ENCODE measurements at regions not wholly inside any gene's neighbourhood (a gene's known extent, or its start where the extent isn't known, plus 50 kb on each side); places are given as distances from the start of the nearest gene placed in this dataset.

DNA sequence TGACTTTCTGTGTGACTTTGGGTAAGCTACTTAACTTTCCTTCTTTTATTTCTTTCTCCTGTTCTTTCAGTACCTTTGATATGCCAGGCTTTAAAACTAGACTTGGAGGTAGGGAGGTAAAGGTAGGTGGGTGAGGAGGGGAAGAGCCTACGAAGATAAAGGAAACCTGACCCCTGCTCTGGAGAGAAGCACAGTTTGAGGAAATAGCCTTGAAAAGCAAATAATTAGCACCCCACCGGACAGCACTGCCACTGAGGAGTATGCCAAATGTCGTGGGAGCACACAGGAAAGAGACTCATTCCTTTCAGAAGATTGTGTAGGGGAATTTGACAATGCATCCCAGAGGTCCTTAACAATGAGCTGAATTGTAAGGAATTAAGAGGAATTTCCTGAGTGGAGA, 65.2 kb upstream of the SPAG17 start:
- H3K27ac Mint-ChIP-seq = no peak overlapping the region
- H3K9me3 Mint-ChIP-seq = peaks cover under 1% of the 10 kb centered on the region
- H3K4me1 Mint-ChIP-seq (ENCODE audit: low read depth) = no peaks in the 10 kb centered on the region
- no peaks in the 10 kb centered on the region for H3K36me3 Mint-ChIP-seq (ENCODE audit: low read depth)
- intact Hi-C loops (cut with micrococcal nuclease) = no loop called here
- H3K27me3 Mint-ChIP-seq (ENCODE audit: low read depth) = no peaks in the 10 kb centered on the region
- no peak for DNase-seq (ENCODE audit: low spot score)
- no peak overlapping the region for H3K4me3 Mint-ChIP-seq (ENCODE audit: low read depth)

GRCh38 chr1:118249641-118250040, 64.6 kb upstream of the SPAG17 start:
- Mint-ChIP-seq H3K27ac (no peak overlapping the region), H3K4me3 (ENCODE audit: low read depth) (no peak overlapping the region), H3K4me1 (ENCODE audit: low read depth) (no peaks in the 10 kb centered on the region), H3K36me3 (ENCODE audit: low read depth) (no peaks in the 10 kb centered on the region), H3K9me3 (peaks cover 4% of the 10 kb centered on the region), H3K27me3 (ENCODE audit: low read depth) (no peaks in the 10 kb centered on the region)
- intact Hi-C loops (cut with micrococcal nuclease) = no loop called here
- DNase-seq (ENCODE audit: low spot score) = no peak

DNA sequence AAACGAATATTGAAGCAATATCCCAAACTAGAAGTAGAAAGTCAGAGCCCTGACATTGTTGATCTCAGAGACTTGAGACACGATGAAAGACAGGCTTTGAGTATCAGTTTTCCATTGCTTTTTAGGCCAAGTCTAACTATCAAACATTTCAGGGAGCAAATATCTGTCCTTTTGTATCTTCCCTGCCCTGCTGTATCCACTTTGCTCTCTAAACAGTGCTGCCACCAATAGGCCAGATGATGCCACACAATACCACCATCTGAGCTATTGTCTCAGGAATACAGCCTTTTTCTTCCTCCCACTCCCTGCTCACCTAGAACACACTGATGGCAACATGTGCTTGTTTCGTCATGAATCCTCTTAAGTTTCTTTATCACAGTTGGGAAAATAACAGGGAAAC, 62.6 kb upstream of the SPAG17 start:
- H3K27ac Mint-ChIP-seq = no peak overlapping the region
- H3K36me3 Mint-ChIP-seq (ENCODE audit: low read depth) = no peaks in the 10 kb centered on the region
- no peak overlapping the region for H3K4me3 Mint-ChIP-seq (ENCODE audit: low read depth)
- intact Hi-C loops (cut with micrococcal nuclease) = no loop called here
- no peaks in the 10 kb centered on the region for H3K4me1 Mint-ChIP-seq (ENCODE audit: low read depth)
- H3K27me3 Mint-ChIP-seq (ENCODE audit: low read depth) = no peaks in the 10 kb centered on the region
- no peak for DNase-seq (ENCODE audit: low spot score)
- peaks cover 4% of the 10 kb centered on the region for H3K9me3 Mint-ChIP-seq

DNA sequence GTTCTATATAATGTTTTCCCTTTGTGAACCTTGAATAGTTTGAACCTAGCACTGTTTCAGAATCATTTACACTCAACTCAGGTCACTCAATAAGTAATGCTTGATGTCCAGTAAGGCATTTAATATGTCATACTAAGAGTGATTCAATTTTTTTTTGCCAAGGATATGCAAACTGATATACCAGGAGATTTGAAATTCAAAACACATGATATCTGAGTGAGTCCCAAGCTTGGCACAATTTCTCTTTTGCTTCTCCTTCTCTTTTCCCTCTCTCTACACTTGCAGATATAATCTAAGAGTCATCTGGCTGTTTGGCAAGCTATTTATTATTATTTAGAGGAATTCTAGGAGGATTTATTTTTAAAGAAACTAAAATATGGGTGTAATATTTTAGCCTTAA, 61.6 kb upstream of the SPAG17 start:
- no peak for DNase-seq (ENCODE audit: low spot score)
- Mint-ChIP-seq H3K4me3 (ENCODE audit: low read depth) (no peak overlapping the region), H3K9me3 (peaks cover 4% of the 10 kb centered on the region), H3K36me3 (ENCODE audit: low read depth) (no peaks in the 10 kb centered on the region), H3K27ac (no peak overlapping the region), H3K27me3 (ENCODE audit: low read depth) (no peaks in the 10 kb centered on the region), H3K4me1 (ENCODE audit: low read depth) (no peaks in the 10 kb centered on the region)
- intact Hi-C loops (cut with micrococcal nuclease) = no loop called here

GRCh38 chr1:118244194-118244593, 59.2 kb upstream of the SPAG17 start:
- Mint-ChIP-seq H3K9me3 (peaks cover 13% of the 10 kb centered on the region), H3K36me3 (ENCODE audit: low read depth) (no peaks in the 10 kb centered on the region), H3K27me3 (ENCODE audit: low read depth) (no peaks in the 10 kb centered on the region), H3K27ac (no peak overlapping the region), H3K4me3 (ENCODE audit: low read depth) (no peak overlapping the region), H3K4me1 (ENCODE audit: low read depth) (no peaks in the 10 kb centered on the region)
- no peak for DNase-seq (ENCODE audit: low spot score)
- intact Hi-C loops (cut with micrococcal nuclease) = no loop called here

GRCh38 chr1:118243269-118243668, 58.2 kb upstream of the SPAG17 start:
- Mint-ChIP-seq H3K27me3 (ENCODE audit: low read depth) (no peaks in the 10 kb centered on the region), H3K4me3 (ENCODE audit: low read depth) (no peak overlapping the region), H3K27ac (no peak overlapping the region), H3K9me3 (peaks cover 16% of the 10 kb centered on the region), H3K4me1 (ENCODE audit: low read depth) (no peaks in the 10 kb centered on the region), H3K36me3 (ENCODE audit: low read depth) (no peaks in the 10 kb centered on the region)
- intact Hi-C loops (cut with micrococcal nuclease) = no loop called here
- no peak for DNase-seq (ENCODE audit: low spot score)
